Neural cell (in vitro differentiated cells): ENCODE measurements at regions not wholly inside any gene's neighbourhood (a gene's known extent, or its start where the extent isn't known, plus 50 kb on each side); places are given as distances from the start of the nearest gene placed in this dataset.

Experiments
- H2AFZ ChIP-seq: fragments of 200-600, 300-800 bp; sonication (generic), shearing (Covaris generic); 2 replicates; pipeline ENCODE4 v1.6.0; 2014; ENCODE audit warnings: low read depth, mild to moderate bottlenecking, antibody characterized with exemption, low read length, moderate library complexity
- H3F3A ChIP-seq: fragments of 200-600 bp; shearing (Covaris generic); 2 replicates; pipeline ENCODE4 v1.6.1; 2016; ENCODE audit warnings: mild to moderate bottlenecking, moderate library complexity, mixed read lengths, antibody characterized with exemption, low read length; ENCODE audit not compliant: insufficient read depth, poor library complexity, severe bottlenecking
- H3K27ac ChIP-seq: fragments of 200-600, 300-800 bp; sonication (generic), shearing (Covaris generic); 2 replicates; pipeline ENCODE4 v1.5.1; 2014; ENCODE audit warnings: mild to moderate bottlenecking, low read length, moderate library complexity
- H3K27me3 ChIP-seq: fragments of 300-800, 200-600 bp; sonication (generic), shearing (Covaris generic); 2 replicates; pipeline ENCODE4 v1.6.0; 2014; ENCODE audit warnings: mild to moderate bottlenecking, low read depth, low read length, moderate library complexity; ENCODE audit not compliant: insufficient read depth
- H3K36me3 ChIP-seq: fragments of 300-800, 200-600 bp; sonication (generic), shearing (Covaris generic); 2 replicates; pipeline ENCODE4 v1.5.1; 2014; ENCODE audit warnings: mild to moderate bottlenecking, antibody characterized with exemption, low read length, moderate library complexity; ENCODE audit not compliant: insufficient read depth
- H3K4me2 ChIP-seq: fragments of 300-800, 200-600 bp; sonication (generic), shearing (Covaris generic); 2 replicates; pipeline ENCODE4 v1.6.0; 2014; ENCODE audit warnings: mild to moderate bottlenecking, low read length
- H3K4me3 ChIP-seq: fragments of 300-800, 200-600 bp; sonication (generic), shearing (Covaris generic); 2 replicates; pipeline ENCODE4 v1.5.1; 2014; ENCODE audit warnings: mild to moderate bottlenecking, low read length, moderate library complexity
- H3K79me2 ChIP-seq: fragments of 200-600 bp; shearing (Covaris generic); replicated peaks from 2 replicates; pipeline ENCODE4 v1.6.0; 2014; ENCODE audit warnings: mild to moderate bottlenecking, low read length, moderate library complexity; ENCODE audit not compliant: insufficient read depth
- H3K9ac ChIP-seq: fragments of 300-800, 200-600 bp; sonication (generic), shearing (Covaris generic); 2 replicates; pipeline ENCODE4 v1.6.1; 2016; ENCODE audit warnings: mild to moderate bottlenecking, low read length, mixed read lengths
- H3K9me2 ChIP-seq: fragments of 200-600 bp; shearing (Covaris generic); 2 replicates; pipeline ENCODE4 v1.6.1; 2016; ENCODE audit warnings: mild to moderate bottlenecking, low read length, mixed read lengths; ENCODE audit not compliant: insufficient read depth
- H3K9me3 ChIP-seq: fragments of 200-600, 300-800 bp; sonication (generic), shearing (Covaris generic); 2 replicates; pipeline ENCODE4 v1.6.1; 2016; ENCODE audit warnings: mild to moderate bottlenecking, mixed run types, low read length, moderate library complexity, mixed read lengths
- H4K20me1 ChIP-seq: fragments of 200-600 bp; shearing (Covaris generic); 2 replicates; pipeline ENCODE4 v1.6.1; 2016; ENCODE audit warnings: mild to moderate bottlenecking, mixed run types; ENCODE audit not compliant: insufficient read depth
- CTCF ChIP-seq: fragments of 450-650 bp; IDR thresholded peaks from 2 replicates; pipeline ENCODE4 v1.5.1; 2014; ENCODE audit warnings: antibody characterized with exemption, mild to moderate bottlenecking, moderate library complexity; ENCODE audit not compliant: poor library complexity, severe bottlenecking
- EP300 ChIP-seq: fragments of 450-650 bp; conservative IDR thresholded peaks from 2 replicates; pipeline ENCODE4 v1.6.1; 2014; ENCODE audit warnings: antibody characterized with exemption, mild to moderate bottlenecking, moderate library complexity; ENCODE audit not compliant: poor library complexity, severe bottlenecking
- EZH2 ChIP-seq: fragments of 200-600, 300-800 bp; shearing (Covaris generic), sonication (generic); IDR thresholded peaks from 2 replicates; pipeline ENCODE4 v1.6.1; 2014; ENCODE audit warnings: antibody characterized with exemption, low read length, borderline replicate concordance, mild to moderate bottlenecking; ENCODE audit not compliant: insufficient read depth, poor library complexity, severe bottlenecking
- MXI1 ChIP-seq: fragments of 450-650 bp; conservative IDR thresholded peaks from 2 replicates; pipeline ENCODE4 v1.6.1; 2014; ENCODE audit warnings: antibody characterized with exemption, mild to moderate bottlenecking; ENCODE audit not compliant: poor library complexity, severe bottlenecking
- POLR2AphosphoS5 ChIP-seq: IDR thresholded peaks from 2 replicates; pipeline ENCODE4 v1.6.1; 2012
- RAD21 ChIP-seq: fragments of 450-650 bp; conservative IDR thresholded peaks from 2 replicates; pipeline ENCODE4 v1.6.1; 2014; ENCODE audit warnings: antibody characterized with exemption, mild to moderate bottlenecking, moderate library complexity
- REST ChIP-seq: IDR thresholded peaks from 2 replicates; pipeline ENCODE4 v1.6.1; 2012; ENCODE audit warnings: borderline replicate concordance
- SMC3 ChIP-seq: fragments of 450-650 bp; conservative IDR thresholded peaks from 2 replicates; pipeline ENCODE4 v1.6.1; 2014; ENCODE audit warnings: antibody characterized with exemption, mild to moderate bottlenecking, moderate library complexity; ENCODE audit not compliant: poor library complexity
- TAF1 ChIP-seq: IDR thresholded peaks from 2 replicates; pipeline ENCODE4 v1.6.1; 2012; ENCODE audit warnings: low read depth

- Histone ChIP-seq H3K4me3 (no peak overlapping the region), H3K9ac (no peak overlapping the region), H3K9me2 (no peaks in the 10 kb centered on the region), H3K4me2 (no peak overlapping the region), H3F3A (no peaks in the 10 kb centered on the region), H3K27ac (no peak overlapping the region), H4K20me1 (no peaks in the 10 kb centered on the region), H3K79me2 (no peaks in the 10 kb centered on the region), H2AFZ (no peak overlapping the region), H3K27me3 (peaks cover 8% of the 10 kb centered on the region), H3K9me3 (no peaks in the 10 kb centered on the region), H3K36me3 (no peaks in the 10 kb centered on the region)
- TF ChIP-seq MXI1 (no peak), EZH2 (no peak), REST (no peak), SMC3 (no peak), POLR2AphosphoS5 (no peak), CTCF (no peak), EP300 (no peak), TAF1 (no peak), RAD21 (no peak)
Measured at GRCh38 chr10:123563994-123564393, 102.2 kb upstream of the GPR26 start.

GRCh38 chr10:123564631-123565030, 101.5 kb upstream of the GPR26 start:
- Histone ChIP-seq H2AFZ (no peak overlapping the region), H3K9ac (no peak overlapping the region), H3K36me3 (no peaks in the 10 kb centered on the region), H3K9me3 (no peaks in the 10 kb centered on the region), H3K9me2 (no peaks in the 10 kb centered on the region), H4K20me1 (no peaks in the 10 kb centered on the region), H3F3A (no peaks in the 10 kb centered on the region), H3K4me3 (no peak overlapping the region), H3K79me2 (no peaks in the 10 kb centered on the region), H3K4me2 (no peak overlapping the region), H3K27me3 (peaks cover 8% of the 10 kb centered on the region), H3K27ac (no peak overlapping the region)
- TF ChIP-seq REST: no peak
- no peak for TF ChIP-seq SMC3
- no peak for TF ChIP-seq POLR2AphosphoS5
- no peak for TF ChIP-seq RAD21
- TF ChIP-seq TAF1: no peak
- TF ChIP-seq EZH2: no peak
- no peak for TF ChIP-seq MXI1
- TF ChIP-seq EP300: no peak
- no peak for TF ChIP-seq CTCF
